Lower leg skin (tissue), 4 donors: ENCODE measurements at regions not wholly inside any gene's neighbourhood (a gene's known extent, or its start where the extent isn't known, plus 50 kb on each side); places are given as distances from the start of the nearest gene placed in this dataset.
"Not testable (repeated sequence)": the region's sequence is repeated elsewhere in the genome, so short reads cannot be mapped to it uniquely, and the experiment has no call there.

Experiments
- DNase-seq, 2 donors: peaks; one replicate each; pipeline ENCODE4 v3.0.0-alpha.2; 2019; ENCODE audit warnings: low spot score in 2 of 2
- H3K4me3 ChIP-seq: fragments of 200-600 bp; sonication (generic); 2 replicates; pipeline ENCODE4 v1.5.1; 2017; ENCODE audit warnings: mild to moderate bottlenecking, low read depth; ENCODE audit not compliant: poor library complexity, severe bottlenecking
- POLR2A ChIP-seq, 2 donors: fragments of 450-650 bp; IDR thresholded peaks; one replicate each; pipeline ENCODE4 v1.6.1; 2016 to 2017; ENCODE audit warnings: antibody characterized with exemption in 2 of 2, mild to moderate bottlenecking in 1 of 2, moderate library complexity in 1 of 2
- WGBS, 2 donors: methylation state at CpG; one replicate each; pipeline ENCODE4 v1.1.5; 2018; 5-methylcytosine and 5-hydroxymethylcytosine counted together
- intact Hi-C: fragments of 100-400 bp; cut with DNase I; formaldehyde crosslinking; loops from one replicate; pipeline ENCODE4 v1.15.0; 2023; ENCODE audit warnings: low total_unique reads
- TF ChIP-seq, protein P1 (sequence below), 3 donors: fragments of 450-650 bp; IDR thresholded peaks; one replicate each; pipeline ENCODE4 v1.5.1; 2016; ENCODE audit warnings: antibody characterized with exemption in 3 of 3, mild to moderate bottlenecking in 3 of 3, moderate library complexity in 2 of 3

DNA sequence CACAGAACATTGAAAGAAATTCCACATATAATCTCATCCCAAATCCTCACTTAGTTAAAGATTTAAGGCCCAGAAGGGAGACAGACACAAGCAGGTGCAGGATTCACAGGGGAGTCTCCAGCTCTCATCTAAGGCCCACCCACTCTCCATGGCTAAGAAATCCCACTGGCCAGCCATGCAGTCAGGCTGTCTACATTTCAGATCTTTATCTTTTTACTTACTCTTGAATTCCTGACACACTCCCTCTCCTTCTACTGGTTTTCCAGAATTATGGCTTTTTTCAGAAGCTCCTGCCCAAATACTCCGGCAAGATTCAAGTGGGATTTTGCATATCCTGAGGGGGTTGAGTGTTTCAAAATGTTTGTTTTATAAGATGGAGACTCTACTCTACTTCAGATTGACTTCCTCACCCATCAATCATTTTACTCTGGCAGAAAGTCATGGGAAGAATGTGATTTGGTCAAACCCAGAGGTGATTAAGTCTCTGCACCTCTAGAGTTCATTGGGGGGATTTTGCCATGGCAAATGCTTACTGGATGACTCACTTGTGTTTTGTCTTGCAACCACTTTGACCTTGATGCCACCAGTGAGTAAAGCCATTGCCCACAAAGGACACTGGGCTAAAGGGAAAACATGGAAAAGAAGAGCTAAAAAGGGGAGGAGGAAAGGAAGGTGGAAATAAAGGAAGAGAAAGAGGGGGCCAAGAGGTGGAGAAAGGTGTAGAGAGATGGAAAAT lies 688.8 kb upstream of the SALL1 start:
- no peak for TF ChIP-seq POLR2A (IDR thresholded peaks at IDR 0.05)
- TF ChIP-seq, protein P1, sequence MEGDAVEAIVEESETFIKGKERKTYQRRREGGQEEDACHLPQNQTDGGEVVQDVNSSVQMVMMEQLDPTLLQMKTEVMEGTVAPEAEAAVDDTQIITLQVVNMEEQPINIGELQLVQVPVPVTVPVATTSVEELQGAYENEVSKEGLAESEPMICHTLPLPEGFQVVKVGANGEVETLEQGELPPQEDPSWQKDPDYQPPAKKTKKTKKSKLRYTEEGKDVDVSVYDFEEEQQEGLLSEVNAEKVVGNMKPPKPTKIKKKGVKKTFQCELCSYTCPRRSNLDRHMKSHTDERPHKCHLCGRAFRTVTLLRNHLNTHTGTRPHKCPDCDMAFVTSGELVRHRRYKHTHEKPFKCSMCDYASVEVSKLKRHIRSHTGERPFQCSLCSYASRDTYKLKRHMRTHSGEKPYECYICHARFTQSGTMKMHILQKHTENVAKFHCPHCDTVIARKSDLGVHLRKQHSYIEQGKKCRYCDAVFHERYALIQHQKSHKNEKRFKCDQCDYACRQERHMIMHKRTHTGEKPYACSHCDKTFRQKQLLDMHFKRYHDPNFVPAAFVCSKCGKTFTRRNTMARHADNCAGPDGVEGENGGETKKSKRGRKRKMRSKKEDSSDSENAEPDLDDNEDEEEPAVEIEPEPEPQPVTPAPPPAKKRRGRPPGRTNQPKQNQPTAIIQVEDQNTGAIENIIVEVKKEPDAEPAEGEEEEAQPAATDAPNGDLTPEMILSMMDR (IDR thresholded peaks at IDR 0.05), result no peak
- DNase-seq, result no peak
- H3K4me3 ChIP-seq, result no peak overlapping the region
- WGBS, 2 donors, result 38 to 52% methylated on average over 1 of the region's 1 CpG
- intact Hi-C loops, result no loop called here

DNA sequence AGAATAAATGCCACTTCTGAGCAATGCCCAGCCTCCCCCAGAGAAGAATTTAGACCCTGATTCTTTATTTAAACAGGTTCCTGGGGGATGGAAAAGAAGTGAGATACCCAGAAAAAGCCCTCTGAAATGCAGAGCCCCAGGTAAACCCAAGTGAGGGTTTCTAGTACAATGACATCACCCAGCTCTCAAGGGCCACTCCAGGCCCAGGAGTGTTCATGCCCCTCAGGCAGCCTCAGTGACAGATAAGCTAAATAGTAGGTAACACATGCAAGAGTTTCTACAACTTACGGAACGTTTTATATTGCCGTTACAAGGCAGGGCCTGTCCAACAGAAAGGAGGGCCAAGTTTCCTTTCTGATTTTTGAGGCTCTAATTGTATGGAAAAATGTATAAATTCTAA lies 683.7 kb upstream of the SALL1 start:
- intact Hi-C loops, result no loop called here
- no peak for DNase-seq
- WGBS, 2 donors, result 64 to 65% methylated on average over 3 of the region's 3 CpGs
- H3K4me3 ChIP-seq, result no peak overlapping the region
- TF ChIP-seq, protein P1 (IDR thresholded peaks at IDR 0.05), result no peak
- TF ChIP-seq POLR2A (IDR thresholded peaks at IDR 0.05), result no peak

DNA sequence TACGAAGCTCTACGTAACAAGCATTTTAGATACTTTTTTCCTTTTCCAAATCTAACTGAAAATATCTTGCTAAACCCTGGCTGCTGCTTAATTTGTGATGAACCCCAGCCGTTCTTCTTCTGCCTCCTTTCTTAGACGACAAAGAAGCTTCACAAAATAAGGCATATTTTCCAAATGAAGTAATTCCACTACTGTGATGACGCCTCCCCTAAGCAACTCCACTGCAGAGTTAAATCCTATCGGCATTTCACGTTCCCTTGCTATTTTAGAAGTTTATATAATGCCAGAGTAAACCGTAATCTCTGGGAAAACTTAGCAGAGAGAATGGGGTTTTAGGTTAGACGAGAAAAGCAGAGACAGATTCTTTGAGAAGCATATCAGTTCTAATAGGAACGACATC lies 683.1 kb upstream of the SALL1 start:
- DNase-seq, result no peak
- no peak for TF ChIP-seq POLR2A (IDR thresholded peaks at IDR 0.05)
- TF ChIP-seq, protein P1 (IDR thresholded peaks at IDR 0.05), result no peak
- WGBS, 2 donors, result 69% methylated on average over 10 of the region's 10 CpGs
- intact Hi-C loops, result no loop called here
- H3K4me3 ChIP-seq, result no peak overlapping the region

DNA sequence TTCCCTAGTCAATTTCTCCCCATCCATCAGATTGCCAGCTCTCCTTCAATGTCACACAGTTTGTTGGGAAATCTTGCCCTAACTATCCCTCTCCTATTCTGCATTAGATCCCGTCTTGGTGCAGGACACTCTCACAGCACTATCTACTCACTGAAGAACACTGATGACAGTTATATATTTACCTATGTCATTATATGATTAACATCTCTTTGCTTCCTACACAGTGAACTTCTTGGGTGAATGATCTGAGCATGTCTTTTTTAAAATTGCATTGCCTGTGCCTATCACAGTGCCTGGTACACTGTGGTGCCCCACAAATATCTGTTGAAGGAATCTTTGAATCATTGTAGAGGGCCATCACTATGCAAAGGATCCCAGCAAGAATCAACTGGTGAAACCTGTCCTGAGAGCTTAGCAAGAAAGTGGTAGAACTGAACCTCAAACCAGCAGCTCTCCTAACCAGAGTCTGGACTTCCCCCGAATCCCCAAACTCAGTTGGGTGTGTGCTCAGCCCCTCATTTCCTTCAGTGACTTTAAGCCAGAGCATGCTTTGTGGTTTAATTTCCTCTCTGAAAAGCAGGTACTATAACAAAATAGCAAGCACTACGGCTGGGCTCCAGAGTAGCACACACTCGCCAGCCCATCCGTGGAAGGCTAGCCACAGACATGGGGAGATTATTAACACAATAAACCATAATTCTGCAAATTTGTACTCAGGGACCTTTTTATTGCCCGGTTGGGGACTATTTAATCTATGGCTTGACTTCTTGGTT lies 680.7 kb upstream of the SALL1 start:
- intact Hi-C loops, result no loop called here
- no peak for TF ChIP-seq POLR2A (IDR thresholded peaks at IDR 0.05)
- TF ChIP-seq, protein P1 (IDR thresholded peaks at IDR 0.05), result no peak
- 73 to 77% methylated on average over 6 of the region's 6 CpGs for WGBS, 2 donors
- no peak overlapping the region for H3K4me3 ChIP-seq
- no peak for DNase-seq

DNA sequence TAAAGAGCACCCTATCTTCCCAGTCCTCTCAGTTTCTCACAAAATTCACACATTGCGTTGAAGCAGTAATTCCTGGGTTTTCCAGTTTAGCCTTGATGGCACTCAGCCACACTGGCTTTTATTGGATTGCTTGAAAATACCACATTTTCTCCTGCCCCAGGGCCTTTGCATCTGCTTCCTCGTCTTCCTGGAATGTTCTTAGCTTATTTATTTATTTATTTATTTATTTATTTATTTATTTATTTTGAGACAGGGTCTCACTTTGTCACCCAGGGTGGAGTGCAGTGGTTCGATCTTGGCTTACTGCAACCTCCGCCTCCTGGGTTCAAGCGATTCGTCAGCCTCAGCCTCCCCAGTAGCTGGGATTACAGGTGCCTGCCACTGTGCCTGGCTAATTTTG lies 680.0 kb upstream of the SALL1 start:
- H3K4me3 ChIP-seq, DNase-seq, intact Hi-C loops: not testable (repeated sequence)
- WGBS, 2 donors, result 86 to 87% methylated on average over 6 of the region's 6 CpGs

DNA sequence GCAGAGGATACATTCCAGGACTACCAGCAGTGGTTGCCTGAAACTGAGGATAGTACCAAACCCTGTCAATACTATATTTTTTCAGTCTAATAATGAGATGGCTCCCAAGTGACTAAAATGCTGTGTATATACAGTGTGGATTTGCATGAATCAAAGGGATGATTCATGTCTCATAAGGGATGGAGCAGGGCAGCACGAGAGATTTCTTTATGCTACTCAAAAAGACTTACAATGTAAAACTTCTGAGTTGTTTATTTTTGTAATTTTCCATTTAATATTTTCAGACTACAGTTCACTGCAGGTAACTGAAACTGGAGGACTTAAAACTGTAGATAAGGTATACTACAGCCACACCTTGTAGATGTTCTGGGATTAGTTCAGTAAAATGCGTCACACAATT lies 674.7 kb upstream of the SALL1 start:
- H3K4me3 ChIP-seq, result no peak overlapping the region
- 82 to 83% methylated on average over 2 of the region's 2 CpGs for WGBS, 2 donors
- no peak for DNase-seq
- TF ChIP-seq, protein P1 (IDR thresholded peaks at IDR 0.05), result no peak
- no peak for TF ChIP-seq POLR2A (IDR thresholded peaks at IDR 0.05)
- intact Hi-C loops, result no loop called here
